GM19025 (cell line): ENCODE measurements at regions not wholly inside any gene's neighbourhood (a gene's known extent, or its start where the extent isn't known, plus 50 kb on each side); places are given as distances from the start of the nearest gene placed in this dataset.
"Not testable (repeated sequence)": the region's sequence is repeated elsewhere in the genome, so short reads cannot be mapped to it uniquely, and the experiment has no call there.

Experiments used
- ATAC-seq: cut with Tn5 transposase; IDR thresholded peaks from one replicate; pipeline ENCODE4 v1.9.1; 2021; ENCODE audit warnings: mild to moderate bottlenecking, low read depth, moderate library complexity; ENCODE audit not compliant: unreplicated experiment

- no peak for ATAC-seq
Measured at GRCh38 chr14:40216976-40217375, 784.7 kb upstream of the FBXO33 start.

GRCh38 chr14:40216408-40216807 lies 784.2 kb upstream of the FBXO33 start:
- ATAC-seq, result not testable (repeated sequence)

GRCh38 chr14:40213701-40214100 lies 781.5 kb upstream of the FBXO33 start:
- ATAC-seq, result no peak

GRCh38 chr14:40204441-40205175 lies 772.4 kb upstream of the FBXO33 start:
- no peak for ATAC-seq

GRCh38 chr14:40199101-40199500 lies 766.9 kb upstream of the FBXO33 start:
- ATAC-seq, result no peak

GRCh38 chr14:40197344-40197743 lies 765.1 kb upstream of the FBXO33 start:
- ATAC-seq, result no peak

- ATAC-seq, result no peak
Measured at GRCh38 chr14:40188006-40188405, 755.8 kb upstream of the FBXO33 start.

- no peak for ATAC-seq
Measured at GRCh38 chr14:40164083-40164482, 731.9 kb upstream of the FBXO33 start.

- ATAC-seq, result no peak
Measured at GRCh38 chr14:40139657-40140056, 707.4 kb upstream of the FBXO33 start.

GRCh38 chr14:40133463-40133862 lies 701.2 kb upstream of the FBXO33 start:
- ATAC-seq, result no peak

- ATAC-seq, result no peak
Measured at GRCh38 chr14:40129159-40129558, 696.9 kb upstream of the FBXO33 start.

- no peak for ATAC-seq
Measured at GRCh38 chr14:40123816-40124215, 691.6 kb upstream of the FBXO33 start.

- ATAC-seq, result no peak
Measured at GRCh38 chr14:40122968-40123648, 690.9 kb upstream of the FBXO33 start.

GRCh38 chr14:40119765-40120164 lies 687.5 kb upstream of the FBXO33 start:
- ATAC-seq, result no peak

GRCh38 chr14:40119321-40119720 lies 687.1 kb upstream of the FBXO33 start:
- ATAC-seq, result no peak

- no peak for ATAC-seq
Measured at GRCh38 chr14:40115583-40115982, 683.4 kb upstream of the FBXO33 start.

GRCh38 chr14:40113671-40114070 lies 681.4 kb upstream of the FBXO33 start:
- ATAC-seq, result no peak

- ATAC-seq, result no peak
Measured at GRCh38 chr14:40100544-40101196, 668.4 kb upstream of the FBXO33 start.

- ATAC-seq, result no peak
Measured at GRCh38 chr14:40099316-40099715, 667.1 kb upstream of the FBXO33 start.

- no peak for ATAC-seq
Measured at GRCh38 chr14:40098468-40098867, 666.2 kb upstream of the FBXO33 start.

- ATAC-seq, result no peak
Measured at GRCh38 chr14:40096968-40097367, 664.7 kb upstream of the FBXO33 start.

GRCh38 chr14:40093800-40094199 lies 661.6 kb upstream of the FBXO33 start:
- no peak for ATAC-seq
